Spleen (tissue), 7 donors: ENCODE measurements at regions not wholly inside any gene's neighbourhood (a gene's known extent, or its start where the extent isn't known, plus 50 kb on each side); places are given as distances from the start of the nearest gene placed in this dataset.

Experiments
- POLR2A ChIP-seq, 3 donors: fragments of 450-650 bp; IDR thresholded peaks; one replicate each; pipeline ENCODE4 v1.5.1; 2017; ENCODE audit warnings: antibody characterized with exemption in 3 of 3, mild to moderate bottlenecking in 1 of 3
- POLR2AphosphoS5 ChIP-seq, 3 donors: sonication (generic); formaldehyde crosslinking; IDR thresholded peaks; one replicate each; pipeline ENCODE4 v1.5.1; 2017; ENCODE audit warnings: antibody characterized with exemption in 3 of 3
- TF ChIP-seq, protein P1 (sequence below), 11 experiments: fragments of 200-600 bp in 7 of 11; fragments of 450-650 bp in 4 of 11; sonication (generic) in 4 of 11; IDR thresholded peaks in 8 of 11; conservative IDR thresholded peaks in 3 of 11; 1 replicate in 7 of 11; 2 replicates in 4 of 11; pipeline versions ENCODE4 v1.4.0 to v1.8.0; 2016 to 2021; ENCODE audit warnings: antibody characterized with exemption in 11 of 11, inconsistent platforms in 4 of 11, mild to moderate bottlenecking in 1 of 11
- donor health status: DM: no; HTN: no; CAD: no; lungs with moderate emphysema.
- donor health status: DM: no; HTN: no; CAD: no.
- donor health status: DM: no; HTN: no; CAD: no.

GRCh38 chr3:22989716-22990115 is 213.4 kb upstream of the UBE2E2 start:
- TF ChIP-seq POLR2A (IDR thresholded peaks at IDR 0.05): no peak
- TF ChIP-seq, protein P1, sequence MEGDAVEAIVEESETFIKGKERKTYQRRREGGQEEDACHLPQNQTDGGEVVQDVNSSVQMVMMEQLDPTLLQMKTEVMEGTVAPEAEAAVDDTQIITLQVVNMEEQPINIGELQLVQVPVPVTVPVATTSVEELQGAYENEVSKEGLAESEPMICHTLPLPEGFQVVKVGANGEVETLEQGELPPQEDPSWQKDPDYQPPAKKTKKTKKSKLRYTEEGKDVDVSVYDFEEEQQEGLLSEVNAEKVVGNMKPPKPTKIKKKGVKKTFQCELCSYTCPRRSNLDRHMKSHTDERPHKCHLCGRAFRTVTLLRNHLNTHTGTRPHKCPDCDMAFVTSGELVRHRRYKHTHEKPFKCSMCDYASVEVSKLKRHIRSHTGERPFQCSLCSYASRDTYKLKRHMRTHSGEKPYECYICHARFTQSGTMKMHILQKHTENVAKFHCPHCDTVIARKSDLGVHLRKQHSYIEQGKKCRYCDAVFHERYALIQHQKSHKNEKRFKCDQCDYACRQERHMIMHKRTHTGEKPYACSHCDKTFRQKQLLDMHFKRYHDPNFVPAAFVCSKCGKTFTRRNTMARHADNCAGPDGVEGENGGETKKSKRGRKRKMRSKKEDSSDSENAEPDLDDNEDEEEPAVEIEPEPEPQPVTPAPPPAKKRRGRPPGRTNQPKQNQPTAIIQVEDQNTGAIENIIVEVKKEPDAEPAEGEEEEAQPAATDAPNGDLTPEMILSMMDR (IDR thresholded peaks at IDR 0.05 in 8 of 11, conservative IDR thresholded peaks at IDR 0.05 in 3 of 11): no peak
- no peak for TF ChIP-seq POLR2AphosphoS5 (IDR thresholded peaks at IDR 0.05)
